Keratinocyte (primary cell): ENCODE measurements at regions not wholly inside any gene's neighbourhood (a gene's known extent, or its start where the extent isn't known, plus 50 kb on each side); places are given as distances from the start of the nearest gene placed in this dataset.

Source experiments
- DNase-seq: peaks from one replicate; pipeline ENCODE4 v3.0.0-alpha.2; 2011; ENCODE audit warnings: low read depth, missing footprints, low spot score
- FAIRE-seq: peaks from 2 replicates; lab custom pipeline; 2011; peaks lifted over from hg19 to GRCh38; lab: Jason Lieb, UNC
- H2AFZ ChIP-seq: 2 replicates; pipeline ENCODE4 v1.6.0; 2012; ENCODE audit warnings: low read length, control low read depth, inconsistent platforms; ENCODE audit not compliant: control insufficient read depth
- H3K27ac ChIP-seq: 2 replicates; pipeline ENCODE4 v1.5.1; 2011; ENCODE audit warnings: low read length; ENCODE audit not compliant: control insufficient read depth, insufficient read depth
- H3K27me3 ChIP-seq: 3 replicates; pipeline ENCODE4 v1.6.0; 2011; ENCODE audit warnings: low read length; ENCODE audit not compliant: control insufficient read depth, insufficient read depth; ENCODE audit errors: extremely low read depth
- H3K36me3 ChIP-seq, 2 experiments: 2 replicates in 1 of 2; 3 replicates in 1 of 2; pipeline ENCODE4 v1.5.1; 2011; ENCODE audit warnings: low read length in 2 of 2, mild to moderate bottlenecking in 1 of 2; ENCODE audit not compliant: control insufficient read depth in 2 of 2, insufficient read depth in 2 of 2; ENCODE audit errors: extremely low read depth in 1 of 2
- H3K4me1 ChIP-seq: 3 replicates; pipeline ENCODE4 v1.5.1; 2011; ENCODE audit warnings: low read length; ENCODE audit not compliant: control insufficient read depth, insufficient read depth; ENCODE audit errors: extremely low read depth
- H3K4me2 ChIP-seq: 3 replicates; pipeline ENCODE4 v1.6.0; 2011; ENCODE audit warnings: low read depth, low read length; ENCODE audit not compliant: control insufficient read depth, insufficient read depth; ENCODE audit errors: extremely low read depth
- H3K4me3 ChIP-seq, 3 experiments: fragments of 200-600 bp in 1 of 3; sonication (generic) in 1 of 3; 2 replicates in 2 of 3; 3 replicates in 1 of 3; pipeline ENCODE4 v1.5.1; 2011 to 2016; ENCODE audit warnings: low read length in 3 of 3, mild to moderate bottlenecking in 3 of 3, control low read depth in 2 of 3, inconsistent platforms in 1 of 3, low read depth in 1 of 3, mixed read lengths in 1 of 3, mixed run types in 1 of 3, moderate library complexity in 1 of 3; ENCODE audit not compliant: control insufficient read depth in 2 of 3, insufficient read depth in 2 of 3; ENCODE audit errors: extremely low read depth in 1 of 3
- H3K79me2 ChIP-seq: 2 replicates; pipeline ENCODE4 v1.6.0; 2012; ENCODE audit warnings: low read length; ENCODE audit not compliant: control insufficient read depth, insufficient read depth
- H3K9ac ChIP-seq: 3 replicates; pipeline ENCODE4 v1.6.0; 2011; ENCODE audit warnings: low read length; ENCODE audit not compliant: control insufficient read depth, insufficient read depth; ENCODE audit errors: extremely low read depth
- H3K9me1 ChIP-seq: 3 replicates; pipeline ENCODE4 v1.6.0; 2011; ENCODE audit warnings: low read length; ENCODE audit not compliant: control insufficient read depth, insufficient read depth; ENCODE audit errors: extremely low read depth
- H3K9me3 ChIP-seq: 2 replicates; pipeline ENCODE4 v1.5.1; 2012; ENCODE audit warnings: low read depth, low read length; ENCODE audit not compliant: control insufficient read depth
- H4K20me1 ChIP-seq: 3 replicates; pipeline ENCODE4 v1.6.0; 2011; ENCODE audit warnings: low read length; ENCODE audit not compliant: control insufficient read depth, insufficient read depth; ENCODE audit errors: extremely low read depth
- CTCF ChIP-seq, 3 experiments: IDR thresholded peaks in 1 of 3; conservative IDR thresholded peaks in 1 of 3; optimal IDR thresholded peaks in 1 of 3; 2 replicates in 2 of 3; 3 replicates in 1 of 3; pipeline versions ENCODE3 to v1.5.1; 2011; ENCODE audit warnings: low read length in 3 of 3, mild to moderate bottlenecking in 3 of 3, moderate library complexity in 2 of 3, control low read depth in 1 of 3, inconsistent platforms in 1 of 3; ENCODE audit not compliant: insufficient read depth in 2 of 3; ENCODE audit errors: extremely low read depth in 1 of 3
- EZH2 ChIP-seq: IDR thresholded peaks from one replicate; pipeline ENCODE4 v1.6.1; 2012; ENCODE audit warnings: inconsistent platforms, mild to moderate bottlenecking, low read length, moderate library complexity
- dilution Hi-C: fragments of 300-500 bp; cut with MboI; formaldehyde crosslinking; loops from one replicate; pipeline ENCODE4 v1.7.0; 2020; ENCODE audit warnings: low sequenced_read_pairs; ENCODE audit not compliant: extremely low pct_ligation_motif_present

- Histone ChIP-seq H2AFZ (no peak overlapping the region), H3K9ac (no peak overlapping the region), H3K4me3 (no peak overlapping the region), H3K27me3 (no peaks in the 10 kb centered on the region), H3K4me1 (no peaks in the 10 kb centered on the region), H3K36me3 (no peaks in the 10 kb centered on the region), H3K27ac (no peak overlapping the region), H4K20me1 (no peaks in the 10 kb centered on the region), H3K9me3 (no peaks in the 10 kb centered on the region), H3K4me2 (no peak overlapping the region), H3K9me1 (no peaks in the 10 kb centered on the region), H3K79me2 (no peaks in the 10 kb centered on the region)
- no peak for DNase-seq
- FAIRE-seq, result no peak
- dilution Hi-C loops, result no loop called here
- no peak for TF ChIP-seq EZH2
- no peak for TF ChIP-seq CTCF (optimal IDR thresholded peaks at IDR 0.05 in 1 of 3, IDR thresholded peaks at IDR 0.05 in 1 of 3, conservative IDR thresholded peaks at IDR 0.05 in 1 of 3; ENCODE audit: extremely low read depth in 1 of 3, insufficient read depth in 2 of 3, low read length in 3 of 3)
Observed at GRCh38 chr20:24764027-24764793, 184.9 kb upstream of the CST7 start.

GRCh38 chr20:24764794-24765202 is 184.3 kb upstream of the CST7 start:
- no peak overlapping the region for H3K9ac ChIP-seq
- H3K4me1 ChIP-seq, result no peaks in the 10 kb centered on the region
- H4K20me1 ChIP-seq, result no peaks in the 10 kb centered on the region
- H3K79me2 ChIP-seq, result no peaks in the 10 kb centered on the region
- no peaks in the 10 kb centered on the region for H3K9me1 ChIP-seq
- dilution Hi-C loops, result no loop called here
- H3K4me3 ChIP-seq, result no peak overlapping the region
- no peak for FAIRE-seq
- H3K4me2 ChIP-seq, result no peak overlapping the region
- H3K27me3 ChIP-seq, result no peaks in the 10 kb centered on the region
- no peak for DNase-seq
- no peak overlapping the region for H3K27ac ChIP-seq
- H2AFZ ChIP-seq, result no peak overlapping the region
- H3K36me3 ChIP-seq, result no peaks in the 10 kb centered on the region
- TF ChIP-seq EZH2, result no peak
- TF ChIP-seq CTCF (optimal IDR thresholded peaks at IDR 0.05 in 1 of 3, IDR thresholded peaks at IDR 0.05 in 1 of 3, conservative IDR thresholded peaks at IDR 0.05 in 1 of 3; ENCODE audit: extremely low read depth in 1 of 3, insufficient read depth in 2 of 3, low read length in 3 of 3), result no peak
- H3K9me3 ChIP-seq, result no peaks in the 10 kb centered on the region
